IMR-90 (cell line): ENCODE measurements at regions not wholly inside any gene's neighbourhood (a gene's known extent, or its start where the extent isn't known, plus 50 kb on each side); places are given as distances from the start of the nearest gene placed in this dataset.

ENCODE experiments used
- ATAC-seq: fragments of 200-7000 bp; cut with Tn5 transposase; 2 replicates; pipeline ENCODE4 v1.9.1; 2020; ENCODE audit warnings: low read depth, mild to moderate bottlenecking, moderate library complexity
- BruUV-seq: library from RNA; stranded (reverse); fragments of 400-500 nt; replicated peaks from 2 replicates; lab custom pipeline; 2021; lab: Mats Ljungman, UMichigan
- CTCF ChIA-PET: fragments of 300-600 bp; formaldehyde crosslinking; extraction: SDS; loops from one replicate; lab custom pipeline; 2021; ENCODE audit warnings: antibody characterized with exemption; lab: Yijun Ruan, JAX
- POLR2A ChIA-PET: fragments of 300-600 bp; sonication (Branson Sonifier 250); formaldehyde crosslinking; loops from one replicate; lab custom pipeline; 2022; ENCODE audit warnings: antibody characterized with exemption; ENCODE audit not compliant: unreplicated experiment; lab: Charles Lee
- DNase-seq: peaks from one replicate; pipeline ENCODE4 v3.0.0; 2013
- H2AFZ ChIP-seq: replicated peaks from 2 replicates; pipeline ENCODE3; 2013; ENCODE audit warnings: low read length, mild to moderate bottlenecking; ENCODE audit not compliant: poor library complexity
- H2AK5ac ChIP-seq: 2 replicates; pipeline ENCODE4 v1.6.1; 2013; ENCODE audit warnings: low read depth, low read length, inconsistent platforms
- H2AK9ac ChIP-seq: replicated peaks from 2 replicates; pipeline ENCODE3; 2013; ENCODE audit warnings: mild to moderate bottlenecking, low read depth, low read length, moderate library complexity; ENCODE audit not compliant: poor library complexity
- H2BK120ac ChIP-seq: 2 replicates; pipeline ENCODE4 v1.6.1; 2013; ENCODE audit warnings: low read depth, low read length, inconsistent platforms
- H2BK15ac ChIP-seq: 3 replicates; pipeline ENCODE4 v1.6.1; 2013; ENCODE audit warnings: low read depth, low read length, inconsistent platforms
- H2BK20ac ChIP-seq: 2 replicates; pipeline ENCODE4 v1.6.1; 2013; ENCODE audit warnings: low read depth, mild to moderate bottlenecking, inconsistent platforms, low read length, moderate library complexity
- H2BK5ac ChIP-seq: 2 replicates; pipeline ENCODE4 v1.6.1; 2013; ENCODE audit warnings: mild to moderate bottlenecking, low read depth, low read length, inconsistent platforms; ENCODE audit not compliant: poor library complexity, severe bottlenecking
- H3K14ac ChIP-seq: replicated peaks from 2 replicates; pipeline ENCODE4 v1.6.1; 2013; ENCODE audit warnings: low read depth, low read length, inconsistent platforms
- H3K18ac ChIP-seq: 2 replicates; pipeline ENCODE4 v1.6.1; 2013; ENCODE audit warnings: low read depth, low read length, control low read depth
- H3K23ac ChIP-seq: 2 replicates; pipeline ENCODE4 v1.6.1; 2013; ENCODE audit warnings: low read depth, low read length, inconsistent platforms
- H3K27ac ChIP-seq: 2 replicates; pipeline ENCODE4 v1.5.1; 2013; ENCODE audit warnings: mild to moderate bottlenecking, control low read depth, low read length; ENCODE audit not compliant: insufficient read depth
- H3K27me3 ChIP-seq: 2 replicates; pipeline ENCODE4 v1.6.1; 2013; ENCODE audit warnings: low read length; ENCODE audit not compliant: control insufficient read depth, insufficient read depth
- H3K36me3 ChIP-seq: 2 replicates; pipeline ENCODE4 v1.6.1; 2013; ENCODE audit warnings: low read length, mixed read lengths; ENCODE audit not compliant: control insufficient read depth, insufficient read depth
- H3K4ac ChIP-seq: 2 replicates; pipeline ENCODE4 v1.6.1; 2013; ENCODE audit warnings: low read depth, low read length, inconsistent platforms
- H3K4me1 ChIP-seq: 2 replicates; pipeline ENCODE4 v1.6.1; 2013; ENCODE audit warnings: low read length, mixed read lengths; ENCODE audit not compliant: control insufficient read depth, insufficient read depth
- H3K4me2 ChIP-seq: 2 replicates; pipeline ENCODE4 v1.6.1; 2013; ENCODE audit warnings: low read depth, mild to moderate bottlenecking, control low read depth, low read length, moderate library complexity
- H3K4me3 ChIP-seq: 2 replicates; pipeline ENCODE4 v1.5.1; 2013; ENCODE audit warnings: low read depth, mild to moderate bottlenecking, control low read depth, low read length, moderate library complexity; ENCODE audit not compliant: insufficient read depth
- H3K56ac ChIP-seq: 2 replicates; pipeline ENCODE4 v1.6.1; 2013; ENCODE audit warnings: low read length, inconsistent platforms; ENCODE audit not compliant: insufficient read depth; ENCODE audit errors: extremely low read depth
- H3K79me1 ChIP-seq, 2 experiments: 2 replicates each; pipeline ENCODE4 v1.6.1; 2013; ENCODE audit warnings: low read length in 2 of 2, inconsistent platforms in 1 of 2, low read depth in 1 of 2
- H3K9ac ChIP-seq: 2 replicates; pipeline ENCODE4 v1.6.1; 2013; ENCODE audit warnings: low read depth, low read length, control low read depth
- H3K9me1 ChIP-seq: 2 replicates; pipeline ENCODE4 v1.6.1; 2013; ENCODE audit warnings: low read length, inconsistent platforms; ENCODE audit not compliant: insufficient read depth
- H3K9me3 ChIP-seq: 2 replicates; pipeline ENCODE4 v1.6.1; 2013; ENCODE audit warnings: low read length; ENCODE audit not compliant: control insufficient read depth, insufficient read depth
- H4K20me1 ChIP-seq: 2 replicates; pipeline ENCODE4 v1.6.1; 2013; ENCODE audit warnings: low read length, inconsistent platforms; ENCODE audit not compliant: insufficient read depth
- H4K5ac ChIP-seq: 2 replicates; pipeline ENCODE4 v1.6.1; 2013; ENCODE audit warnings: mild to moderate bottlenecking, low read depth, low read length, control low read depth
- H4K8ac ChIP-seq, 2 experiments: 2 replicates each; pipeline ENCODE4 v1.6.1; 2013; ENCODE audit warnings: low read depth in 2 of 2, low read length in 2 of 2, control low read depth in 1 of 2, inconsistent platforms in 1 of 2
- H4K91ac ChIP-seq: 2 replicates; pipeline ENCODE4 v1.6.1; 2013; ENCODE audit warnings: low read depth, low read length, inconsistent platforms; ENCODE audit not compliant: insufficient read depth
- BHLHE40 ChIP-seq: fragments of 150-350 bp; IDR thresholded peaks from 2 replicates; pipeline ENCODE4 v1.6.1; 2016; ENCODE audit warnings: mild to moderate bottlenecking, low read depth, low read length
- CEBPB ChIP-seq: IDR thresholded peaks from 2 replicates; pipeline ENCODE4 v1.6.1; 2012; ENCODE audit warnings: low read depth, low read length, improper control_type of control experiment
- CHD1 ChIP-seq: IDR thresholded peaks from 2 replicates; pipeline ENCODE4 v1.6.1; 2012; ENCODE audit warnings: low read depth, low read length, improper control_type of control experiment
- FOS ChIP-seq: fragments of 150-350 bp; IDR thresholded peaks from 2 replicates; pipeline ENCODE4 v1.6.1; 2016; ENCODE audit warnings: low read depth, low read length
- MAFK ChIP-seq: IDR thresholded peaks from 2 replicates; pipeline ENCODE4 v1.6.1; 2012; ENCODE audit warnings: low read depth, low read length, improper control_type of control experiment
- MAZ ChIP-seq: IDR thresholded peaks from 2 replicates; pipeline ENCODE4 v1.6.1; 2012; ENCODE audit warnings: low read depth, mild to moderate bottlenecking, low read length, improper control_type of control experiment, moderate library complexity, borderline replicate concordance
- MXI1 ChIP-seq: IDR thresholded peaks from 2 replicates; pipeline ENCODE4 v1.6.1; 2012; ENCODE audit warnings: low read depth, mild to moderate bottlenecking, low read length, moderate library complexity, borderline replicate concordance
- NFE2L2 ChIP-seq: fragments of 150-350 bp; IDR thresholded peaks from 2 replicates; pipeline ENCODE4 v1.6.1; 2016; ENCODE audit warnings: low read depth, mild to moderate bottlenecking, low read length
- POLR2A ChIP-seq: IDR thresholded peaks from 2 replicates; pipeline ENCODE4 v1.6.1; 2012; ENCODE audit warnings: mild to moderate bottlenecking, low read depth, low read length
- RAD21 ChIP-seq: IDR thresholded peaks from 2 replicates; pipeline ENCODE4 v1.6.1; 2012; ENCODE audit warnings: low read length, improper control_type of control experiment
- RCOR1 ChIP-seq: IDR thresholded peaks from 2 replicates; pipeline ENCODE4 v1.6.1; 2012; ENCODE audit warnings: mild to moderate bottlenecking, low read length, improper control_type of control experiment; ENCODE audit not compliant: insufficient replicate concordance
- RFX5 ChIP-seq: IDR thresholded peaks from 2 replicates; pipeline ENCODE4 v1.8.0; 2012; ENCODE audit warnings: low read depth, mild to moderate bottlenecking, low read length, moderate library complexity
- SMC3 ChIP-seq: fragments of 150-350 bp; IDR thresholded peaks from 2 replicates; pipeline ENCODE4 v1.6.1; 2016; ENCODE audit warnings: low read depth, mild to moderate bottlenecking, antibody characterized with exemption, low read length, moderate library complexity
- WGBS, 2 experiments: methylation state at CpG; one replicate each; pipeline versions ENCODE4 v1.1.5 to v1.1.7; 2013; ENCODE audit warnings: missing lambda C conversion rate in 2 of 2; ENCODE audit not compliant: insufficient read length in 1 of 2; ENCODE audit errors: extremely low coverage in 2 of 2; 5-methylcytosine and 5-hydroxymethylcytosine counted together
- dilution Hi-C: fragments of 300-500 bp; cut with HindIII; formaldehyde crosslinking; loops from one replicate; pipeline ENCODE4 v1.14.3; 2018; ENCODE audit warnings: low sequenced_read_pairs; ENCODE audit not compliant: unreplicated experiment
- in situ Hi-C: fragments of 300-500 bp; cut with MboI; formaldehyde crosslinking; loops from 3 replicates; pipeline ENCODE4 v1.14.3; 2019; ENCODE audit warnings: low sequenced_read_pairs, inconsistent platforms, mixed read lengths
- intact Hi-C: fragments of 100-400 bp; cut with micrococcal nuclease; formaldehyde crosslinking; loops from 2 replicates; pipeline ENCODE4 v1.10.0; 2022
- TF ChIP-seq, protein P1 (sequence below): conservative IDR thresholded peaks from 2 replicates; pipeline ENCODE4 v1.5.1; 2012; ENCODE audit warnings: mild to moderate bottlenecking, low read depth, low read length, improper control_type of control experiment
- TF ChIP-seq, protein P2 (sequence below): fragments of 150-350 bp; IDR thresholded peaks from 2 replicates; pipeline ENCODE4 v1.6.1; 2016; ENCODE audit warnings: low read depth, mild to moderate bottlenecking, low read length, moderate library complexity, borderline replicate concordance
- TF ChIP-seq, protein P3 (sequence below): fragments of 150-350 bp; IDR thresholded peaks from 2 replicates; pipeline ENCODE4 v1.6.1; 2017; ENCODE audit warnings: mild to moderate bottlenecking, antibody characterized with exemption, low read length, low read depth

DNA sequence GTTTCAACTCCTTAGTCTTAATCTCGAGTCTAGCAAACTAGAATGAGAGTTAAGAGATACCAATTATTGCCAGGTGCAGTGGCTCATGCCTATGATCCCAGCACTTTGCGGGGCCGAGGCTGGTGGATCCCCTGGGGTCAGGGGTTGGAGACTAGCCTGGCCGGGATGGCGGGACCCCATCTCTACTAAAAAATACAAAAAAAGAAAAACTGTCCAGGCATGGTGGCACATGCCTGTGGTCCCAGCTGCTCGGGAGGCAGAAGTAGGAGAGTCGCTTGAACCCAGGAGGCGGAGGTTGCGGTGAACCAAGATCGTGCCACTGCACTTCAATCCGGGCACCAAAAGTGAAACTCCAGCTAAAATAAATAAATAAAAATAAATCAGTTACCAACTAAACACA, 1119.5 kb upstream of the ATXN8OS start:
- no peaks in the 10 kb centered on the region for H3K36me3 ChIP-seq
- H3K27me3 ChIP-seq = no peaks in the 10 kb centered on the region
- H4K20me1 ChIP-seq = no peaks in the 10 kb centered on the region
- no peak overlapping the region for H2BK5ac ChIP-seq
- H3K4ac ChIP-seq = no peak overlapping the region
- no peak overlapping the region for H3K27ac ChIP-seq
- no peak overlapping the region for H4K5ac ChIP-seq
- 50% methylated on average over 3 of the region's 11 CpGs; no CpG with 5 or more reads in 1 of the 2 experiments for WGBS, 2 experiments
- H2BK15ac ChIP-seq = no peak overlapping the region
- H2AK9ac ChIP-seq = no peak overlapping the region
- no peak overlapping the region for H3K18ac ChIP-seq
- no peak overlapping the region for H3K23ac ChIP-seq
- H2BK120ac ChIP-seq = no peak overlapping the region
- POLR2A ChIA-PET = no interaction called here
- H3K56ac ChIP-seq = no peak overlapping the region
- peaks cover 11% of the 10 kb centered on the region; the same call in 1 of the 2 replicates for H3K9me3 ChIP-seq
- no peak overlapping the region for H4K8ac ChIP-seq
- CTCF ChIA-PET = no interaction called here
- intact Hi-C loops (no loop called here), in situ Hi-C loops (no loop called here), dilution Hi-C loops (no loop called here)
- no peaks in the 10 kb centered on the region for H3K79me1 ChIP-seq
- no peak overlapping the region for H3K4me3 ChIP-seq
- H3K9ac ChIP-seq = no peak overlapping the region
- no peak overlapping the region for H2AFZ ChIP-seq
- H2BK20ac ChIP-seq = no peak overlapping the region
- no peaks in the 10 kb centered on the region for H3K9me1 ChIP-seq
- no TSS peak for BruUV-seq
- H3K4me2 ChIP-seq = no peak overlapping the region
- no peak for ATAC-seq
- DNase-seq = no peak
- TF ChIP-seq, protein P1, sequence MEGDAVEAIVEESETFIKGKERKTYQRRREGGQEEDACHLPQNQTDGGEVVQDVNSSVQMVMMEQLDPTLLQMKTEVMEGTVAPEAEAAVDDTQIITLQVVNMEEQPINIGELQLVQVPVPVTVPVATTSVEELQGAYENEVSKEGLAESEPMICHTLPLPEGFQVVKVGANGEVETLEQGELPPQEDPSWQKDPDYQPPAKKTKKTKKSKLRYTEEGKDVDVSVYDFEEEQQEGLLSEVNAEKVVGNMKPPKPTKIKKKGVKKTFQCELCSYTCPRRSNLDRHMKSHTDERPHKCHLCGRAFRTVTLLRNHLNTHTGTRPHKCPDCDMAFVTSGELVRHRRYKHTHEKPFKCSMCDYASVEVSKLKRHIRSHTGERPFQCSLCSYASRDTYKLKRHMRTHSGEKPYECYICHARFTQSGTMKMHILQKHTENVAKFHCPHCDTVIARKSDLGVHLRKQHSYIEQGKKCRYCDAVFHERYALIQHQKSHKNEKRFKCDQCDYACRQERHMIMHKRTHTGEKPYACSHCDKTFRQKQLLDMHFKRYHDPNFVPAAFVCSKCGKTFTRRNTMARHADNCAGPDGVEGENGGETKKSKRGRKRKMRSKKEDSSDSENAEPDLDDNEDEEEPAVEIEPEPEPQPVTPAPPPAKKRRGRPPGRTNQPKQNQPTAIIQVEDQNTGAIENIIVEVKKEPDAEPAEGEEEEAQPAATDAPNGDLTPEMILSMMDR = no peak
- TF ChIP-seq CEBPB (no peak), BHLHE40 (no peak), FOS (no peak), MXI1 (no peak), CHD1 (no peak), POLR2A (no peak), MAFK (no peak), MAZ (no peak), SMC3 (no peak), RFX5 (no peak), RCOR1 (no peak), NFE2L2 (no peak), RAD21 (no peak)
- TF ChIP-seq, protein P2, sequence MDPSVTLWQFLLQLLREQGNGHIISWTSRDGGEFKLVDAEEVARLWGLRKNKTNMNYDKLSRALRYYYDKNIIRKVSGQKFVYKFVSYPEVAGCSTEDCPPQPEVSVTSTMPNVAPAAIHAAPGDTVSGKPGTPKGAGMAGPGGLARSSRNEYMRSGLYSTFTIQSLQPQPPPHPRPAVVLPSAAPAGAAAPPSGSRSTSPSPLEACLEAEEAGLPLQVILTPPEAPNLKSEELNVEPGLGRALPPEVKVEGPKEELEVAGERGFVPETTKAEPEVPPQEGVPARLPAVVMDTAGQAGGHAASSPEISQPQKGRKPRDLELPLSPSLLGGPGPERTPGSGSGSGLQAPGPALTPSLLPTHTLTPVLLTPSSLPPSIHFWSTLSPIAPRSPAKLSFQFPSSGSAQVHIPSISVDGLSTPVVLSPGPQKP = no peak
- TF ChIP-seq, protein P3, sequence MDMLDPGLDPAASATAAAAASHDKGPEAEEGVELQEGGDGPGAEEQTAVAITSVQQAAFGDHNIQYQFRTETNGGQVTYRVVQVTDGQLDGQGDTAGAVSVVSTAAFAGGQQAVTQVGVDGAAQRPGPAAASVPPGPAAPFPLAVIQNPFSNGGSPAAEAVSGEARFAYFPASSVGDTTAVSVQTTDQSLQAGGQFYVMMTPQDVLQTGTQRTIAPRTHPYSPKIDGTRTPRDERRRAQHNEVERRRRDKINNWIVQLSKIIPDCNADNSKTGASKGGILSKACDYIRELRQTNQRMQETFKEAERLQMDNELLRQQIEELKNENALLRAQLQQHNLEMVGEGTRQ = no peak
- H4K91ac ChIP-seq = no peak overlapping the region
- H2AK5ac ChIP-seq = no peak overlapping the region
- no peaks in the 10 kb centered on the region for H3K4me1 ChIP-seq
- H3K14ac ChIP-seq = no peak overlapping the region
